ENCODE measurements at regions not wholly inside any gene's neighbourhood (a gene's known extent, or its start where the extent isn't known, plus 50 kb on each side); places are given as distances from the start of the nearest gene placed in this dataset.

- H3K4me3 ChIP-seq (replicated peaks; ENCODE audit: low read depth, low read length): no peak overlapping the region
- TF ChIP-seq CTCF (IDR thresholded peaks at IDR 0.05; ENCODE audit: low read depth, low read length, missing control alignments): no peak
Observed at GRCh38 chr9:745761-746380, 95.6 kb upstream of the DMRT1 start.

GRCh38 chr9:746661-747434 lies 94.6 kb upstream of the DMRT1 start:
- DNase-seq (ENCODE audit: extremely low read depth, low read depth): no peak
- H3K4me3 ChIP-seq (replicated peaks; ENCODE audit: low read depth, low read length): no peak overlapping the region
- TF ChIP-seq CTCF (IDR thresholded peaks at IDR 0.05; ENCODE audit: low read depth, low read length, missing control alignments): no peak

More at GRCh38 chr9:745761-746380, 95.6 kb upstream of the DMRT1 start:
- DNase-seq (ENCODE audit: extremely low read depth, low read depth): no peak

GRCh38 chr9:747567-747966 lies 93.9 kb upstream of the DMRT1 start:
- no peak for TF ChIP-seq CTCF (IDR thresholded peaks at IDR 0.05; ENCODE audit: low read depth, low read length, missing control alignments)
- H3K4me3 ChIP-seq (replicated peaks; ENCODE audit: low read depth, low read length): no peak overlapping the region
- DNase-seq (ENCODE audit: extremely low read depth, low read depth): no peak

- no peak overlapping the region for H3K4me3 ChIP-seq (replicated peaks; ENCODE audit: low read depth, low read length)
- no peak for DNase-seq (ENCODE audit: extremely low read depth, low read depth)
- no peak for TF ChIP-seq CTCF (IDR thresholded peaks at IDR 0.05; ENCODE audit: low read depth, low read length, missing control alignments)
Observed at GRCh38 chr9:748861-749497, 92.5 kb upstream of the DMRT1 start.

GRCh38 chr9:749716-750115 lies 91.8 kb upstream of the DMRT1 start:
- H3K4me3 ChIP-seq (replicated peaks; ENCODE audit: low read depth, low read length): no peak overlapping the region
- no peak for DNase-seq (ENCODE audit: extremely low read depth, low read depth)
- TF ChIP-seq CTCF (IDR thresholded peaks at IDR 0.05; ENCODE audit: low read depth, low read length, missing control alignments): no peak

GRCh38 chr9:750249-750967 lies 91.1 kb upstream of the DMRT1 start:
- DNase-seq (ENCODE audit: extremely low read depth, low read depth): no peak
- no peak for TF ChIP-seq CTCF (IDR thresholded peaks at IDR 0.05; ENCODE audit: low read depth, low read length, missing control alignments)
- H3K4me3 ChIP-seq (replicated peaks; ENCODE audit: low read depth, low read length): no peak overlapping the region
